ENCODE measurements at regions not wholly inside any gene's neighbourhood (a gene's known extent, or its start where the extent isn't known, plus 50 kb on each side); places are given as distances from the start of the nearest gene placed in this dataset.
"Not testable (repeated sequence)": the region's sequence is repeated elsewhere in the genome, so short reads cannot be mapped to it uniquely, and the experiment has no call there.

- no peak overlapping the region for H3K4me3 ChIP-seq (ENCODE audit: low read depth, low read length)
- in situ Hi-C loops (cut with HindIII; ENCODE audit: low sequenced_read_pairs), result no loop called here
- DNase-seq (ENCODE audit: low read depth, low spot score), result no peak
- TF ChIP-seq CTCF (IDR thresholded peaks at IDR 0.05; ENCODE audit: low read depth, low read length), result no peak
Measured at GRCh38 chr5:104049752-104050151, 487.2 kb upstream of the NUDT12 start.

GRCh38 chr5:104048231-104048630 is 485.6 kb upstream of the NUDT12 start:
- no peak for DNase-seq (ENCODE audit: low read depth, low spot score)
- H3K4me3 ChIP-seq (ENCODE audit: low read depth, low read length), result no peak overlapping the region
- in situ Hi-C loops (cut with HindIII; ENCODE audit: low sequenced_read_pairs), result no loop called here
- no peak for TF ChIP-seq CTCF (IDR thresholded peaks at IDR 0.05; ENCODE audit: low read depth, low read length)

GRCh38 chr5:104045987-104046386 is 483.4 kb upstream of the NUDT12 start:
- in situ Hi-C loops (cut with HindIII; ENCODE audit: low sequenced_read_pairs), result no loop called here
- TF ChIP-seq CTCF (IDR thresholded peaks at IDR 0.05; ENCODE audit: low read depth, low read length), result no peak
- no peak overlapping the region for H3K4me3 ChIP-seq (ENCODE audit: low read depth, low read length)
- no peak for DNase-seq (ENCODE audit: low read depth, low spot score)

- DNase-seq (ENCODE audit: low read depth, low spot score); in situ Hi-C loops (cut with HindIII; ENCODE audit: low sequenced_read_pairs); H3K4me3 ChIP-seq (ENCODE audit: low read depth, low read length): not testable (repeated sequence)
Measured at GRCh38 chr5:104039871-104040270, 477.3 kb upstream of the NUDT12 start.

GRCh38 chr5:104037136-104037535 is 474.5 kb upstream of the NUDT12 start:
- H3K4me3 ChIP-seq (ENCODE audit: low read depth, low read length); DNase-seq (ENCODE audit: low read depth, low spot score); in situ Hi-C loops (cut with HindIII; ENCODE audit: low sequenced_read_pairs): not testable (repeated sequence)

- in situ Hi-C loops (cut with HindIII; ENCODE audit: low sequenced_read_pairs); DNase-seq (ENCODE audit: low read depth, low spot score): not testable (repeated sequence)
Measured at GRCh38 chr5:104033186-104033585, 470.6 kb upstream of the NUDT12 start.

GRCh38 chr5:104024538-104024937 is 461.9 kb upstream of the NUDT12 start:
- TF ChIP-seq CTCF (IDR thresholded peaks at IDR 0.05; ENCODE audit: low read depth, low read length), result no peak
- in situ Hi-C loops (cut with HindIII; ENCODE audit: low sequenced_read_pairs), result no loop called here
- DNase-seq (ENCODE audit: low read depth, low spot score), result no peak

More at GRCh38 chr5:104033186-104033585, 470.6 kb upstream of the NUDT12 start:
- H3K4me3 ChIP-seq (ENCODE audit: low read depth, low read length), result not testable (repeated sequence)

GRCh38 chr5:104023739-104024138 is 461.1 kb upstream of the NUDT12 start:
- no peak for DNase-seq (ENCODE audit: low read depth, low spot score)
- in situ Hi-C loops (cut with HindIII; ENCODE audit: low sequenced_read_pairs), result no loop called here
- no peak overlapping the region for H3K4me3 ChIP-seq (ENCODE audit: low read depth, low read length)
- TF ChIP-seq CTCF (IDR thresholded peaks at IDR 0.05; ENCODE audit: low read depth, low read length), result no peak

More at GRCh38 chr5:104024538-104024937, 461.9 kb upstream of the NUDT12 start:
- H3K4me3 ChIP-seq (ENCODE audit: low read depth, low read length), result no peak overlapping the region
